ENCODE measurements at regions not wholly inside any gene's neighbourhood (a gene's known extent, or its start where the extent isn't known, plus 50 kb on each side); places are given as distances from the start of the nearest gene placed in this dataset.
A peak's percentile ranks its signal among the peaks of the same experiment; 100 is the strongest.

DNA sequence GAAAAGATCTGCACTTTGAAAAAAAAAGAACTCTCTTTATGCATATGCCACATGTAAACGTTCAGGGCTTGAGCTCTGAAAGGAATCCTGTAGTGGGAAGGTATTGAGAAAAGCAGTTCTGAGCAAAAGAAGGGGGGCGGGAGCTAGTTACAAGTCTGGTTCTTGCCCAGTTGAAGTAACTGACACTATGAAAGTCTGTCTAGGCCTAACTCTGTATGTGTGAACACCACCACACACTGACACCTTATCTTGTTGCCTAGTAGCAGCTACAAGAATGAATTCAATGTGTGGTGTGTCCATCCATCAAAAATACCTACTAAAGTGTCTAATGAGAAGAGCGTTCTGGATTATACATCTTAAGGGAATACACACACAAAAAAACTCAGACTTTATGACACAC lies 820.6 kb downstream of the DIAPH3 start:
- H3K36me3 ChIP-seq: no peaks in the 10 kb centered on the region
- no peak overlapping the region for H3K4me3 ChIP-seq (ENCODE audit: low read depth, low read length)
- H3K27me3 ChIP-seq: no peaks in the 10 kb centered on the region
- H3K9me3 ChIP-seq: no peaks in the 10 kb centered on the region
- DNase-seq: no peak
- TF ChIP-seq, protein P1, sequence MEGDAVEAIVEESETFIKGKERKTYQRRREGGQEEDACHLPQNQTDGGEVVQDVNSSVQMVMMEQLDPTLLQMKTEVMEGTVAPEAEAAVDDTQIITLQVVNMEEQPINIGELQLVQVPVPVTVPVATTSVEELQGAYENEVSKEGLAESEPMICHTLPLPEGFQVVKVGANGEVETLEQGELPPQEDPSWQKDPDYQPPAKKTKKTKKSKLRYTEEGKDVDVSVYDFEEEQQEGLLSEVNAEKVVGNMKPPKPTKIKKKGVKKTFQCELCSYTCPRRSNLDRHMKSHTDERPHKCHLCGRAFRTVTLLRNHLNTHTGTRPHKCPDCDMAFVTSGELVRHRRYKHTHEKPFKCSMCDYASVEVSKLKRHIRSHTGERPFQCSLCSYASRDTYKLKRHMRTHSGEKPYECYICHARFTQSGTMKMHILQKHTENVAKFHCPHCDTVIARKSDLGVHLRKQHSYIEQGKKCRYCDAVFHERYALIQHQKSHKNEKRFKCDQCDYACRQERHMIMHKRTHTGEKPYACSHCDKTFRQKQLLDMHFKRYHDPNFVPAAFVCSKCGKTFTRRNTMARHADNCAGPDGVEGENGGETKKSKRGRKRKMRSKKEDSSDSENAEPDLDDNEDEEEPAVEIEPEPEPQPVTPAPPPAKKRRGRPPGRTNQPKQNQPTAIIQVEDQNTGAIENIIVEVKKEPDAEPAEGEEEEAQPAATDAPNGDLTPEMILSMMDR (IDR thresholded peaks at IDR 0.05; ENCODE audit: low read depth, low read length): no peak
- H3K4me1 ChIP-seq: peaks cover 7% of the 10 kb centered on the region

DNA sequence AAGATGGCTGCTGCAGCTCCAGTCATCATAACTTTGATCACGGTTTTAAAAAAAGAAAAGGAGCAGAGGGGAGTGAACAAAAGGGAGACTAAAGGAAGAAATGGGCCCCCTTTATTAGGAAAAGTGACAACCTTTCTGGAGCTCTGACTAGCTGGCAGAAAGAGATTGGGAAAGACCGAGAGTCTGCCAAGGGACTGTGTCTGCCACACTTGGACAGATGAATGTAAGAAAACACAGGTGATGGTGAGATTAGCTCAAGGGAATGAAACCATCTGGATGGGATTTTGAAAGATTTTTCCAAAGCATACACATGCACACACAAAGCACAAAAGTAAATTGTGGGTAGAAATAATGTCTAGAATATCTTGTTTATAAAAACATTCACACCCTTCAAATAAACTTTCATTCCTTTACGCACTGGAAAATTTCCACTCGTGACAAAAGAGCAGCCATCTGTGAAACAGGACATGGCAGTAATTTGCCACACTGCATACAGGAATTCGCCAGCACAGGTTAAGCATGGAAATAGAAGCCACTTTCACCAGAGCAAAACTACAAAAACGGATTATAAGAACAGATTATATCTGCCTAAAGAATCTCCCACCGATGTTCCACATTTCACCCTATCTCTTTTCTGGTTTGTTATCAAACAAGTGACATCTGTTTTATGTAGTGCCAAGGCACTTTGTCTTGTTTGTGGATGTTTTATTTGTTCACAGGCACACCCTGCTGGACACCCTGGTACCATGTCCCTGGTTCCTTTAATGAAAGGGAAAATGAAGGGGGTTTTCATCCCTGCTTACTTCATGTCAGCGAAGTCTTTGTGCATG lies 819.5 kb downstream of the DIAPH3 start:
- no peak overlapping the region for H3K4me3 ChIP-seq (ENCODE audit: low read depth, low read length)
- H3K27me3 ChIP-seq: no peaks in the 10 kb centered on the region
- peak; percentile 22 for DNase-seq
- peaks cover 7% of the 10 kb centered on the region for H3K4me1 ChIP-seq
- TF ChIP-seq, protein P1 (IDR thresholded peaks at IDR 0.05; ENCODE audit: low read depth, low read length): peak; percentile 53
- no peaks in the 10 kb centered on the region for H3K36me3 ChIP-seq
- H3K9me3 ChIP-seq: no peaks in the 10 kb centered on the region

DNA sequence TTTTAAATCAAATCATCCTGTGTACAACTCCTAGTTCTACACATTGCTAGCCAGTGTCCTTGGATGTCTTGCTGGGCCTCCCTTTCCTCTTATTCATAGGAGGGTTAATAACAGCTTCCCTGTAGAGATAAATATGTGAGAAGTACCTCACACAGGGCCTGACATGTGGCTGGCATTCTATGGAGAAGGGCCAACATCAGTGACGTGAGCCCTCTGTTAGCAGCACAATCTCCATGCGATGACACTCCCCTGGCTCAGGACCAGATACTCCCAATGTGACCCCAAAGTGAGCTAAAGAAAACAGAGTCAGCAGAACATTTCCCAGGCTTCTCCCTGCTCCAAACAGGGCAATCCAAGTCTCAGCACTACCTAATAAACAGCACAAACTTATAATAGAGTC lies 818.4 kb downstream of the DIAPH3 start:
- no peaks in the 10 kb centered on the region for H3K36me3 ChIP-seq

DNA sequence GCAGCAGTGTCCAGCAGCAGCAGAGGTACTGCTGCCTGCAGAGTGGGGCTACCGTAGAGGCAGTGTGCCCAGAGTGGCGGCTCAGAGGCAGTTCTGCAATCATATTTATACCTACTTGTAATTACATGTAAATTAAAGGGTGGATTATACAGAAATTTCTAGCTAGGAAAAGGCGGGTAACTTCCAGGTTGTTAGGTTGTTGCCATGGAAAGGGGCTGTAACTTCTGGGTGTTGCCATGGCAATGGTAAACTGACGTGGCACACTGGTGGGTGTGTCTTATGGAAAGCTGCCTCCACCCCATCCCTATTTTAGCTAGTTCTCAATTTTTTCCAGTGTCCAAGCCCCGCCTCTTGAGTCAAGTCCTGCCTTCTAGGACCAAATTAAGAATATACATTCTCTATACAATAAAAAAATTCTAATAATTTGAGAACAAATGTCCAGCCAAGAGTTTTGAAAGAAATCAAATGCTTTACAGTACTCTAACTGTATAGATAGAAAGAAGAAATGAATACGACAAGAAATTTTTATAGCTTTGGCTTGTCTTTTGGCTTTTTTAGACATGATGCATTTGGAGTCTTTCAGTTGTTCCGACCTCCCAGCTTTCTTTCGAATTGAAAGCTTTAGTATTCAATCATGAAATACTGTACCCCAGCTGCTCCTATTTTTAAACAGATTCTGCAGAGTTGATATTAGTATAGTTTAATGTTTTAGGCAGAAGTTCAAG lies 816.6 kb downstream of the DIAPH3 start:
- no peak for DNase-seq
- TF ChIP-seq, protein P1 (IDR thresholded peaks at IDR 0.05; ENCODE audit: low read depth, low read length): no peak
- H3K36me3 ChIP-seq: no peaks in the 10 kb centered on the region
- no peaks in the 10 kb centered on the region for H3K9me3 ChIP-seq
- H3K4me3 ChIP-seq (ENCODE audit: low read depth, low read length): no peak overlapping the region
- peaks cover 7% of the 10 kb centered on the region for H3K4me1 ChIP-seq
- no peaks in the 10 kb centered on the region for H3K27me3 ChIP-seq

More for the DNA sequence above, 818.4 kb downstream of the DIAPH3 start:
- DNase-seq: peak; percentile 51
- Histone ChIP-seq H3K4me3 (ENCODE audit: low read depth, low read length) (no peak overlapping the region), H3K27me3 (no peaks in the 10 kb centered on the region), H3K9me3 (no peaks in the 10 kb centered on the region), H3K4me1 (peaks cover 7% of the 10 kb centered on the region)
- TF ChIP-seq, protein P1 (IDR thresholded peaks at IDR 0.05; ENCODE audit: low read depth, low read length): no peak

DNA sequence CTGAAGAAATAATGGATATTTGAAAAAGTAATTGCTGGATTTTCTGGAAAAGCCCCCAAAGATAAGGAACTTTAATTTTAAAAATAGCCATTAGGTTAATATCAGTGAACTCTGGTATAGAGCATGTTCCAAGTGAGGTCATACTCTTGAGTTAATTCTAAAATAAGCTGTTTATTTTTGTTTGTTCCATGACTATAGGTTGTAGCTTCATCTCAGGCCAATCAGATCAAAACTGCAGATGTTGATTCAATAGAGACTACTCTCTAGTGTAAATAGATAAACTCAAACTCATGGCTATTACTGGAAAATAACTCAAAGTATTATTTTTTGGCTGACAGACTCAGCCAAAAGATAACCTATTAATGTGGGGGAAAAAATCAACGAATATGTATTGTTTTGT lies 815.1 kb downstream of the DIAPH3 start:
- DNase-seq: no peak
- peaks cover 7% of the 10 kb centered on the region for H3K4me1 ChIP-seq
- TF ChIP-seq, protein P1 (IDR thresholded peaks at IDR 0.05; ENCODE audit: low read depth, low read length): no peak
- no peak overlapping the region for H3K4me3 ChIP-seq (ENCODE audit: low read depth, low read length)
- H3K27me3 ChIP-seq: no peaks in the 10 kb centered on the region
- H3K36me3 ChIP-seq: no peaks in the 10 kb centered on the region
- no peaks in the 10 kb centered on the region for H3K9me3 ChIP-seq

DNA sequence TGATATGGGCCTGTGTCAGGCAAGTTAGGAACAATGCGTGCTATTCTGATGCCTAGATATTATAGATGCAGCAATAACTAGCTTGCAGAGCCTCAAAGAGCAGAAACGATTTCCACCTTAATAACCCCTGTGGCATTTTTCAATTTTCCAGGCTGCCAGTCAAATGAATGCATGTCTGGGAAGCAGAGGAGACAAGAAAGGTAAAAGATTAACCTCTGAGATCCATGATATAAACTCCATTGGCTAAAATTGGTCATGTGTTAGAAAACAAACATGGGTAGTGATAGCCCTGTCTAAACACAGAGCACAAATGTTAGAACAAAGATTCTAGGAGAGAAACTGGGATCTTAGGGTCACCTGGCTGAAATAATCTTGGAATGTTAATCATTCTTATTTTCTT lies 811.1 kb downstream of the DIAPH3 start:
- Histone ChIP-seq H3K36me3 (no peaks in the 10 kb centered on the region), H3K27me3 (no peaks in the 10 kb centered on the region), H3K4me1 (peaks cover 17% of the 10 kb centered on the region), H3K4me3 (ENCODE audit: low read depth, low read length) (no peak overlapping the region), H3K9me3 (no peaks in the 10 kb centered on the region)
- TF ChIP-seq, protein P1 (IDR thresholded peaks at IDR 0.05; ENCODE audit: low read depth, low read length): no peak
- no peak for DNase-seq

Data from BE2C (cell line).